Nephron (organoid): ENCODE measurements at regions not wholly inside any gene's neighbourhood (a gene's known extent, or its start where the extent isn't known, plus 50 kb on each side); places are given as distances from the start of the nearest gene placed in this dataset.

Source experiments
- H3K27ac Mint-ChIP-seq, 3 experiments: 2 replicates each; pipeline ENCODE4 v1.8.0; 2020; ENCODE audit warnings: mixed read lengths in 3 of 3, mild to moderate bottlenecking in 2 of 3, moderate library complexity in 1 of 3
- H3K27me3 Mint-ChIP-seq: 2 replicates; pipeline ENCODE4 v1.8.0; 2021; ENCODE audit warnings: low read depth, mild to moderate bottlenecking, moderate library complexity, mixed read lengths
- H3K36me3 Mint-ChIP-seq: 2 replicates; pipeline ENCODE4 v1.8.0; 2020; ENCODE audit warnings: low read depth, mixed read lengths
- H3K4me1 Mint-ChIP-seq: 2 replicates; pipeline ENCODE4 v1.8.0; 2020; ENCODE audit warnings: mixed read lengths
- H3K4me3 Mint-ChIP-seq, 3 experiments: 2 replicates each; pipeline ENCODE4 v1.8.0; 2020; ENCODE audit warnings: mild to moderate bottlenecking in 3 of 3, mixed read lengths in 3 of 3, moderate library complexity in 2 of 3
- H3K9me3 Mint-ChIP-seq: 2 replicates; pipeline ENCODE4 v1.8.0; 2020; ENCODE audit warnings: mixed read lengths
- TF ChIP-seq, protein P1 (sequence below), 3 experiments: fragments of 200-600 bp; sonication (generic); IDR thresholded peaks; one replicate each; pipeline ENCODE4 v1.5.0; 2021; ENCODE audit warnings: antibody characterized with exemption in 3 of 3; ENCODE audit not compliant: unreplicated experiment in 3 of 3

DNA sequence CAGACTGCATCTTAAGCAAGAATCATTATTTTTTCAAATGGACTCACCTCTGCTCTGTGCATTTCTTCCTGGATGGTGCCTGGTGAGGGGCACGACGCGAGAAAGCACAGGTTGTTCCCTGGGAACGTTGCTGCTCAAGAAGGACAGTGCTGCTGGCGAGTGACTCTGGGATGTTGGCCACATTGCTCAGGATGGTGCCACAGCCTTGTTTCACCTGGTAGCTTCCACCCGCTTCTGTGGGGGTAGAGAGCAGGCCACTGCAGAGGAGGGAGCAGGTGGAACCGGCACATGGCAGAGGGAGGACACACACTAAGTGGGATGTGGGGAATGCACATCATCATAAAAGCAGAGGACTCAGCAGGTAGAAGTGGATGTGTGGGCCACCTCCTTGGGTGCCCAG is 444.7 kb downstream of the TCERG1L start:
- Mint-ChIP-seq H3K4me1 (peaks cover 4% of the 10 kb centered on the region), H3K27me3 (peaks cover 37% of the 10 kb centered on the region), H3K9me3 (peaks cover under 1% of the 10 kb centered on the region), H3K27ac (no peak overlapping the region), H3K4me3 (no peak overlapping the region), H3K36me3 (no peaks in the 10 kb centered on the region)
- TF ChIP-seq, protein P1, sequence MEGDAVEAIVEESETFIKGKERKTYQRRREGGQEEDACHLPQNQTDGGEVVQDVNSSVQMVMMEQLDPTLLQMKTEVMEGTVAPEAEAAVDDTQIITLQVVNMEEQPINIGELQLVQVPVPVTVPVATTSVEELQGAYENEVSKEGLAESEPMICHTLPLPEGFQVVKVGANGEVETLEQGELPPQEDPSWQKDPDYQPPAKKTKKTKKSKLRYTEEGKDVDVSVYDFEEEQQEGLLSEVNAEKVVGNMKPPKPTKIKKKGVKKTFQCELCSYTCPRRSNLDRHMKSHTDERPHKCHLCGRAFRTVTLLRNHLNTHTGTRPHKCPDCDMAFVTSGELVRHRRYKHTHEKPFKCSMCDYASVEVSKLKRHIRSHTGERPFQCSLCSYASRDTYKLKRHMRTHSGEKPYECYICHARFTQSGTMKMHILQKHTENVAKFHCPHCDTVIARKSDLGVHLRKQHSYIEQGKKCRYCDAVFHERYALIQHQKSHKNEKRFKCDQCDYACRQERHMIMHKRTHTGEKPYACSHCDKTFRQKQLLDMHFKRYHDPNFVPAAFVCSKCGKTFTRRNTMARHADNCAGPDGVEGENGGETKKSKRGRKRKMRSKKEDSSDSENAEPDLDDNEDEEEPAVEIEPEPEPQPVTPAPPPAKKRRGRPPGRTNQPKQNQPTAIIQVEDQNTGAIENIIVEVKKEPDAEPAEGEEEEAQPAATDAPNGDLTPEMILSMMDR (IDR thresholded peaks at IDR 0.05; ENCODE audit: unreplicated experiment in 3 of 3) = no peak

DNA sequence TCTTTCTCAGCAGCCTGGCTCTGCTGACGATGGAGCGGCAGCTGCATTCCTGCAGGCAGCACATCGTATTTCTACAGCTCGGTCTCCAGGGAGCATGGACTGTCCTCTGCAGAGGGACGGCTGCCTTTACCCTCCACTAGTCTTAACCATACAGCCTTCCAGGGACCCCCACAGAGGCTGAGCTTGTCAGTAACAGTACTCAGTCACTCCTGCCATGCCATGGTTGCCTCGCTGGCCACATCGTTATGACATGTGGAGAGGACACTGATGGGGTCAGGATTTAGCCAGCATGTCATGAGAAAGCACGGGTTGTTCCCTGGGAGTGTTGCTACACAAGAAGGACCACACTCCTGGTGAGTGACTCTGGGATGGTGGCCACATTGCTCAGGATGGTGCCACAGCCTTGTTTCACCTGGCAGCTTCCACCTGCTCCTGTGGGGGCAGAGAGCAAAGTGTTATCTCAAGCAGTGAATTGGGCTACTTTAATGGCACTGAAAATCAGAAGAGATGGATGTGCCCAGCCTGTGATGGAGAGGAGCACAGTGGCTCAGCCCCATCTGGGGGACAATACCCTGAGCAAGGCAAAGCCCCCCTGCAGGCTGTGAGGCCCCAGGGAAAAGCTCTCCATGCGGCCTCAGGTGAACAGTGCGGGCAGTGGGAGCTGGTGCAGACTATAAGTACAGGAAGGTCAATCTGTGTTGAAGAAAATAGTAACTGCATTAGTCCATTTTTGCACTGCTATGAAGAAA is 443.9 kb downstream of the TCERG1L start:
- peaks cover 4% of the 10 kb centered on the region for H3K4me1 Mint-ChIP-seq
- TF ChIP-seq, protein P1 (IDR thresholded peaks at IDR 0.05; ENCODE audit: unreplicated experiment in 3 of 3) = no peak
- peaks cover 2% of the 10 kb centered on the region for H3K9me3 Mint-ChIP-seq
- H3K27me3 Mint-ChIP-seq = peaks cover 35% of the 10 kb centered on the region
- no peaks in the 10 kb centered on the region for H3K36me3 Mint-ChIP-seq
- H3K4me3 Mint-ChIP-seq = no peak overlapping the region
- no peak overlapping the region for H3K27ac Mint-ChIP-seq

DNA sequence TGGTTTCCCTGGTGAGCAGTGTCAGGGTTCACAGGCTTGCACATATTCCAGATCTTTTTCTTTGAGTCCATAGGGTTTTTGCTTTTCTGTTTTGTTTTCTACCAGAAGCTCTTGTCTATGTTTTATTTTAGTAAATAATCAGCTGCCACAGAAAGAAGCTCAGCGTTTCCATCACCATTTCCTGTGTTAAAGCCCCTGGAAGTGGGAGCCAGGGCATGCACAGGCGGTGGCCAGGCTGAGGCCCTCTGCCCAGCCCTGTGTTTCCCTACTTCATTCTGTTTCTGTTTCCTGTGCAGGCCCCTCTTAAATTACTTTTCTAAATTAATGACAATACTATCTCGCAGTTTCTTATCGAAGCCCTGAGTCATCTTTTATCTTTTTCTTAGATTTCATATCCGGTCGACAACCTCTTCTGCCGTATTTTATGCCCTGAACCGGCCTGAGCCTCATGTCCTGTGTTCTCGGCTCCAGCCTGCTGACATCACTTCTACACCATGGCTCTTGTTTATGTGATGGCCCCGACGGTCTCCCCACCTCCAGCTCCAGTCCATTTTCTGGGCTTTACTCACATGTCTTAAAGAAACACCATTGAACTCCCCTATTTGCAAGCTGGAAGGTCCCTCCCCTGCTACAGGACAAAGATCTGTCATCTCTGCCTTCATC is 442.2 kb downstream of the TCERG1L start:
- H3K27ac Mint-ChIP-seq = no peak overlapping the region
- peaks cover 2% of the 10 kb centered on the region for H3K9me3 Mint-ChIP-seq
- TF ChIP-seq, protein P1 (IDR thresholded peaks at IDR 0.05; ENCODE audit: unreplicated experiment in 3 of 3) = no peak
- H3K27me3 Mint-ChIP-seq = peaks cover 38% of the 10 kb centered on the region
- no peak overlapping the region for H3K4me3 Mint-ChIP-seq
- H3K4me1 Mint-ChIP-seq = peaks cover 4% of the 10 kb centered on the region
- no peaks in the 10 kb centered on the region for H3K36me3 Mint-ChIP-seq

DNA sequence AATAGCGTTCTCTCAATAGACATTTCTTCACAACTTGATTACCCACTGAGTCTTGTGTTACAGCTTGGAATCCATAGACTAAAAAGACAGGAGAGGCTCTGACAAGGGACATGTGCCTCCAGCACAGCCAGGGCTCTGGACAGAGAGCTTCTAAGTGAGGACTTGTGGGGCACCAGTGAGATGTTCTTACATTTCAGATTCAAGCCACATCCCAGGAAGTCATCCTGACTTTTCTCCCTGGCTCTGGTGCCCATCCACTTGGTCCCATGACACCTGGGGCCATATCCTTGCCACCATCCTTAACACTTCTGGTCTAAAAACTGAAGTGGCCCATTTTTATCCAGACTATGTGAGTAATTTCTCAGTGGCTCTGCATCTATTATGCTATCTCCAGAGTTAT is 440.1 kb downstream of the TCERG1L start:
- TF ChIP-seq, protein P1 (IDR thresholded peaks at IDR 0.05; ENCODE audit: unreplicated experiment in 3 of 3) = no peak
- H3K27ac Mint-ChIP-seq = no peak overlapping the region
- H3K36me3 Mint-ChIP-seq = no peaks in the 10 kb centered on the region
- no peak overlapping the region for H3K4me3 Mint-ChIP-seq
- H3K27me3 Mint-ChIP-seq = peaks cover 40% of the 10 kb centered on the region
- peaks cover 4% of the 10 kb centered on the region for H3K4me1 Mint-ChIP-seq
- peaks cover 2% of the 10 kb centered on the region for H3K9me3 Mint-ChIP-seq

DNA sequence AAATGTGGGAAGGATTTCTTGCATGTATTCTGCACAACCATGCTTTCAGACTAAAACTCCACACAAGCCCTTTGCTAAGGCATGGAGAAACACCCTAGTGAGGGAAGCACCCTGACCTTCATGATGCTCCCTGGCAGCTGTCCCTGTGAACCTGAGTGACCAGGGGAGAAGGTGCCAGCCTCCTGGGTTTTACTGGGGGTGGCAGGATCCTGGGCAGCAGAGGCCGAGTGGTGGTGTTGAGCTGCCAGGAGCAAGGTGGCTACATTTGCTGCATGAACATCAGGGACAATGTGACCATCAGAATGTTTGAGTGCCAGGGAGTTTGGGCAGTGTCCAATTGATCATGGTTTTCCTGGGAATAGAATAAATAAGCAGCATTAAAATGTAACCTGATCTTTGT is 437.9 kb downstream of the TCERG1L start:
- Mint-ChIP-seq H3K4me1 (peaks cover 8% of the 10 kb centered on the region), H3K27me3 (peaks cover 40% of the 10 kb centered on the region), H3K4me3 (no peak overlapping the region), H3K27ac (no peak overlapping the region), H3K9me3 (peaks cover 5% of the 10 kb centered on the region), H3K36me3 (no peaks in the 10 kb centered on the region)
- TF ChIP-seq, protein P1 (IDR thresholded peaks at IDR 0.05; ENCODE audit: unreplicated experiment in 3 of 3) = no peak
